ENCODE measurements at regions not wholly inside any gene's neighbourhood (a gene's known extent, or its start where the extent isn't known, plus 50 kb on each side); places are given as distances from the start of the nearest gene placed in this dataset.

DNA sequence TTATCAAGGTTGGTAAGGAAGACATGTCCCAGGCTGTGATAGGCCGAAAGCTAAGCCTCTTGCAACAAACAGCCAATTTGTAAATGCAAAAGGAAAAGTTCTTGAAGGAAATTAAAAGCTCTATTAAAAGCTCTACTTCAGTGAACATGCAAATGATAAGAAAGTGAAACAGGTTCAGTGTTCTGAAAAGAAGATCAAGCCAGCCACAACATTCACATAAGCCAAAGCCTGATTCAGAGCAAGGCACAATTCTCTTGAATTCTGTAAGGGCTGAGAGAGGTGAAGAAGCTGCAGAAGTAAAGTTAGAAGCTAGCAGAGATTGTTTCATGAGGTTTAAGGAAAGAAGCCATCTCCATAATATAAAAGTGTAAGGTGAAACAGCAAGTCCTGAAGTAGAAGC is 1259.5 kb upstream of the PIK3C3 start:
- DNase-seq = no peak

DNA sequence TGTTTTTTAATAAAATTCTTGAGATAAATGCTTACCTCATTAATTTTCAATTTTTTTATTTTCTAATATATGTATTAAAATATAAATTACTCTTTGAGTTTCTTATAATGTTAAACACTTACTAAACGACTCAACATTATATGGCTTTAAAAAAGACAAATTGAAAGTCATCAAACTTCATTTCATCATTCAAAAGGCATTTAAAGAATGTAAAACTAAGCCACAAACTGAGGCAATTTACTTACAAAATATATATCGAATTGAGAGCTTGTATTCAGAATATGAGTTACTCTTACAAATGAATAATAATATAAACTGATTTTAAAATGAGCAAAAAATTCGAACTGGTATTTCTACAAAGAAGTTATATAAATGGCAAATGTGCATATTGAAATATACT is 1262.2 kb upstream of the PIK3C3 start:
- DNase-seq = no peak

- DNase-seq = no peak
Observed at GRCh38 chr18:40690062-40690461, 1265.0 kb upstream of the PIK3C3 start.

DNA sequence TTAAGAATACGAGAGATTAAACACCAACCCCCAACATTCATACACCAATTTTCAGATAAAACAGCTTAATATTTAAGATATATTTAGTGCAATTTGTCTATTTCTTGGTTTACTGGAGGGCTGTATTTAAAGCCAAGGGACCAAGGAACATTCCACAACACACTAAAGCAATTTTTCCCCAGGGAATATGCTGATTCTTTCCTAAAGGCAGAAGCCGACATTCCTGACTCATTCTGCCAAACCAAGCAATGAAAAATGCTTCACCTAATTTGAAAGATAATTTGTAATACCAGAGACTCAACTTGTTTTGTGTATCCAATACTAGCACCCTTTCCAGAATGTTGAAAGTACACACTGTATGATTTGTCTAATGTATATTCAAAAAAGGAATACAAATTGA is 1267.6 kb upstream of the PIK3C3 start:
- DNase-seq = no peak

GRCh38 chr18:40686836-40687235 is 1268.2 kb upstream of the PIK3C3 start:
- no peak for DNase-seq

DNA sequence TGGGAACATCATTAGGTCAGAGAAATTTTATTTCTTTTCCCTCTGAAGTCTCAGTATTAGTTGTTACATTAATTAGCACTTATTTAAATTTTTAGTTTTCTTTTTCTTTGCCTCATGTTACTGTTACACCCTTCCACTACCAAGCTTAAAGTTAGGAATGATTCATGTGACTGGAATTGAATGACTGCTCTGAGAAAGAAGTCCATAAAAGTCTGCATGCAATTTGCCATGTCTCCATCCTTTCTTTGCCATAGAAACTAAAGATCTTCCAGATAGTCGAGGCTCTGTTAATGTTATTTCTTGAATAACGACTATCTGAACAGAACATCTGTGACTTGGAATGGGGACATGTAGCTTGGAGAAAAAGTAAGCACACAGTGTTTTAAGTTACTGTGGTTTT is 1269.8 kb upstream of the PIK3C3 start:
- DNase-seq = no peak

GRCh38 chr18:40678318-40678717 is 1276.7 kb upstream of the PIK3C3 start:
- no peak for DNase-seq

GRCh38 chr18:40676668-40677067 is 1278.4 kb upstream of the PIK3C3 start:
- DNase-seq = no peak

GRCh38 chr18:40673150-40673549 is 1281.9 kb upstream of the PIK3C3 start:
- no peak for DNase-seq

DNA sequence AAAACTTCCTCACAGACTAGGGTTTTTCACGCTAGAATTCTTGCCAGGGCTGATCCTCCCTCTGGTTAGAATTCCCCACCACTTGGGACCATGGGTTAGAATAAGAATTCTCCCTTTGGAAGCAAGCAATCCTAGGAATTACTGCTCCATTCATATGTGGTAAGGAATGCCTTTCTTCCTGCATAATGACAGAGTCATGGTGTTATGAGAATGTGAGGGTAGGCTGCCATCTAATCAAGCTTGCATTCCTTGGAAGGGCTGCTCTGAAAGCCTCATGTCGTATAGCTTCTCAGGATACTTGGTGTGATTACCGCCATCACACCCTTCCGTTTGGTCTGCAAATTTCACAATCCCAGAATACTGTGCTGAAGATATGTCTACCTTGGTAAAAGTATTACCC is 1282.4 kb upstream of the PIK3C3 start:
- DNase-seq = no peak

DNA sequence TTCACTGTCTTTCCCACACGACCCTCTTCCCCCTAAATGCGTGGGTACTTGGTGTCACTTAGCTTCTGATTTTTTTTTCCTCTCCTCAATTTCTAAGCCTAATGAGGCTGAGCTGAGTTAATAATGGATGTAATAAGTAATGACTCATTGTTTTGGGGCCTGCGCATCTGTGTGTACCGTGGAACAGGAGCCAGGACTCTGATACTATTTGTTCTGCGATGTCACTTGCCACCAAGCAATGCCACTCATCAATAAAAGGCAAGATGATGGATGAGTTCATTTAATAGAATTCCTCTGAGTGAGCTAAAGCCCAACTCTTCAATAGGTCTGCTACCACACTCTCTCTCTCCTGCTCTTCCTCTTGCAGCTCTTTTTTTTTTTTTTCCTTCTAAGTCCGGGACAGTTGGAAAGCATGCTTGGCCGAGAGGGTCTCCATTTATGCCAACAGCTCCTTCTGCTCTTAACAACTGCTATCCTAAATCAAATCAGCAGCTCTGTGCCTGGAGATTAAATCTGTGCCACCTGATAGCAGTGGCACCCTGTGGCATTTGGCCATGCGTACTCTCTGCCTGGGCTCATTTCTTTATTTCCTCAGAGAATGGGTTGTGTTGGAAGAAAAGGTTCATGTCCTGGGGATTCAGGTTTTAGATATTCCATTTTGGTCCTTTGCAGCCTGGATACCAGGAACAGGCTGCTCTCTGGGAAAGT is 1284.2 kb upstream of the PIK3C3 start:
- no peak for DNase-seq

GRCh38 chr18:40662898-40663437 is 1292.1 kb upstream of the PIK3C3 start:
- no peak for DNase-seq

DNA sequence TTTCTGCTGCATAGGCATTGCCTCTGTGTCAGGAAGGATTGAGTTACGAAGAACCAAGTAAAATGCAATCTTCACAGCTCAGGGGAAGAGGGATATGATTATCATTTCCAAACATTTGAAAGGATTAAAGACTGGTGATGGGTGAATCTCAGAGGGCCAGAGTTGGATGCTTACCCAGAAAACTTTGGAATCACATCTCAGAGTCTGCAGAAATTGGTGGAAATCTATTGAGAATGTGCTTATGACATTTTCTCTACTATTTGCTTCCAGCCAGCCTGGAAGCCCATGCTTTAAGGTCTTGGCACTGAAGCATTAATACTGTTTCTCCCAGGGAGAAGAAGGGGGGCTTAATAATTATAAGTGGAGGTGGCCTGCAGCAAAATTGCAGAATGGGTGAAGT is 1301.4 kb upstream of the PIK3C3 start:
- no peak for DNase-seq

GRCh38 chr18:40652321-40652720 is 1302.7 kb upstream of the PIK3C3 start:
- no peak for DNase-seq

- DNase-seq = no peak
Observed at GRCh38 chr18:40651163-40651562, 1303.9 kb upstream of the PIK3C3 start.

DNA sequence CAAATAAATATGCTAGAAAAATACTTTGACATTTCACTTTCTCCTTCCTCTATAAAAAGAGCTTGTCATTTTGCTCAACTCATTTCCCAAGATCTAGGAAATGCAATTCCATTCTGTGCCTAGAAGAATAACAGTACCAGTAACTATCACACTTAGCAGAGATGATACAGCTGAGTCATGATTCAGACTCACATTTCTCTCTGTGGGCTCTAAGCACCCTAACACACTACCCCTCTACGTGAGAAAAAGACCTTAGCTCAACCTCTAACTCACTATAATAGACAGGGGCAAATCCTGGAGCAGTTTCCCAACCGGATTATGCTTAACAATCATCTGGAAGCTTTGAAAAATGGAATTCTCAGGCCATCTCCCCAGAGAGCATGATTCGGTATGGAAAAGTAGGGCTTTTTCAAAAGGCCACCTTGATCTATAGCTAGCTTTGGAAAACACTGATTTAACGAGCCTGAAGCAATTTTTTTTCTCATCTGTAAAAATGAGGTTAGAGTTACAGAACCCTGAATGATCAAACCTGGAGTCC is 1312.3 kb upstream of the PIK3C3 start:
- no peak for DNase-seq

DNA sequence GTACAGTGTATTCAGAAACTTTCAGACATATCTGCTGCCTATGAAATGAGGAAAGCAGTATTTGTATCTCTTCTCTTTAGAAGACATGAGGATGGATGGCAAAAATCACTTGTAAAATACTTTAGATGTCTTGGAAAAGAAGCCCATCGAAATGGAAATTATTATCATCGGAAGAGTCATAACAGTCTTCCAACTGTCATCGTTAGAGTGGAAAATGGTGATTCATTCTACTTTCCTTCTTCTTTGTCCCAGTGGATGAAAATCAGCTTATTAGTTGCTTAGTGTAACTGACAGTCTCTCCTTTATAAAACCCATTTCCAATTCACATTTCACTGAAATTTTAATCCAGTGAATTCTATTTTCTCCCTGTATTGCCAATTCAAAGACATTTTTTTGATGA is 1323.7 kb upstream of the PIK3C3 start:
- DNase-seq = no peak

DNA sequence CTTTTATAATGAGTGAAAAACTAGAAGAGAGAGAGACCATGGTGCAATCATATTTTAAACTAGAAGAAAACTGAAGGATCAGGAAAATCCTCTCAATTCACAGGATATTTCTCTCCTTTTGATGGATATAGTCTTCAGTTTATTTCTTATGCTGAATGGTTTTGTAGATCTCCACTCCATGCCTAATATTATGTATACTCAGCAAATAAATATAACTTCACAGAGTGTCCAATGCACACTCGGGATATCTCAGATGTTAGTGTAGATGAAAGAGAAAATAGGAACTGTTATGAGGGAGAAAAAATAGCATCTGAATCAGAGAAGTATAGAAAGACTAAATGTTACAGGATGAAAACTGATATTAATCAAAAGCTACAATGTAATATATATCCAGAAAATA is 1324.5 kb upstream of the PIK3C3 start:
- no peak for DNase-seq

DNA sequence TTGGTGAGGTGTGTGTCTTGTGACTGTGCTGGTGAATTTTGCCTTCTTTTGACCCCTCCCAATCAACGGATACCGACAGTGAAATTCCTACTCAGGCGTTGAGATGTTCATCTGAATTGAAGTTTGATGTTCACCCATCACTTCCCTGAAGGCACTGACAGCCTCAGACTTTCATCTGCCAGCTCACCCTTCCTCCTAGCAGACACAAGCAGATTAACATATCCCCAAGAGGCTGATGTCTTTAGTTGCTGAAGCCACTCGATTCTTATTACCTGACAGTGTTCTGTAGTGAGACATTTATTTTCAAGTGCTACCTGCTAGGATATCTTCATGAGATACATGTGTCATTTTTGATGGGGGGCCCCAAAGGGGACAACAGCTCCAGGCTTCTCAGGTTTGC is 1330.1 kb upstream of the PIK3C3 start:
- DNase-seq = no peak

DNA sequence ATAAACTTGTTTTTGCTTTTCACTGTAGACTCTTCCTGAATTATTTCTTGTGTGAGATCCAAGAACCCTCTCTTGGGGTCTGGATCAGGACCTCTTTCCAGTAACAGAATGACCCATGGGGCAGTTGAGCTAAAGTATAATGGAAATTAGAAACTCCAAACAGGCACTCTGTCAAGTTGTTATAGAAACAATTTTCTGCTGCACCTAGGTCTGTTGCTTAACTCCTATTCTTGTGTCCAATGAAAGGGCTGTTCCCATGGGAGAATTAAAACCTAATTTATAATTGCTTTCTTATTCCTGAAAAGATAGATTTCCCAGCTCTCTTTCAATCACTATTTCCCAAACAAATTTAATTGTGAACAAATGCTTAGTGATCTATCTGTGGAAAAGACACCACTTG is 1341.3 kb upstream of the PIK3C3 start:
- no peak for DNase-seq

DNA sequence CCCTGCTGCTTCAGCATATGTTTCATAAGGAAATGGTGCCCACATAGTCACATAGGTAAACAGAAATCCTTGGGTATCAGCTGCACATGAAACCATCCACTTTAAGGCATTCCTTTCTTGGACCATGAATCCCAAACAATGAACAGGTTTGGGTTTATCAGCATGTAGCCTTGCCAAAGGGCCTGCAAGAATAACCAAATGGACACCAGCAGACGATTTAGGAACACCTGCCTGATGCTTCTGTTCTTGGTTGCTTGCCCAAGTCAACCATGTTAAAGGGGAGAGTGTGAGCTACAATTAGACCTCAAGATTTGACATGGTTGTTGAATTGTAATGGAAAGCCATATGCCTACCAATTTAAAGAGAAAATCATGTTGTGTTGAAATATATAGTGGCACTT is 1342.7 kb upstream of the PIK3C3 start:
- no peak for DNase-seq

GRCh38 chr18:40608226-40608625 is 1346.8 kb upstream of the PIK3C3 start:
- no peak for DNase-seq

- DNase-seq = peak; percentile 12
Observed at GRCh38 chr18:40607542-40608148, 1347.4 kb upstream of the PIK3C3 start.

DNA sequence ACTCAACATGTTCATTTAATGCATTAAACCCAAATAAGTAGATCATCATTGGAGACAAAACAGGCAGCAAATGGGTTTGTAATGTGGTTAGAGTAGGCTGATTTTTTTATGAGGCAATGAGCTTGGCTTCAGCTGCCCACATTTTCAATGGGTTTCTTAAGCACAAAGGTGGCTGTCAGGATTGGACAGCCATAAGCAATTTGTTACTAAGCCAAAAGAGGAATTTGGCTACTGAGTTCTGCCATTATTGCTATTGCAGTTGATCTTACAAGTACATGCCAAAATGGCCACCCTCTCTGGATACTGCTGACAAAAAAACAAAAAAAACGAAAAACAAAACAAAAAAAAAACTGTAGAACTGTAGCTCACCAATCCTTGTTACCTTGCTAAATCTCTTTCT is 1348.0 kb upstream of the PIK3C3 start:
- DNase-seq = no peak

DNA sequence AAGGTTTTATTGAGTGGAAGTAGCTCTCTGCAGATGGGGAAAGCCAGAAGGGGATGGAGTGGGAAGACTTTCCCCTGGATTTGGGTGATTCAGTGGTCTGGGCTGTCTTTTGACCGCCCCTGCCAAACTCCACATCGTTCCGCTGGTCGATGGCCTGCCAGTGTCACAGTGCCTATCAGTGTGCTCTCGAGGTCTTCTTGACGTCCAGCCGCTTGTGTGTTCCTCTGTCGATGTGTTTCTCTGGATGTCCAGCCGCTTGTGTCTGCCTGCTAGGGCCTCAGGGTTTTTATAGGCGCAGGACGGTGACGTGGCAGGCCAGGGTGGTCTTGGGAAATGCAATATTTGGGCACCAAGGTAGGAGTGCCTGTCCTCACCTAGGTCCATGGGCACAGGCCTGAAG is 1371.4 kb upstream of the PIK3C3 start:
- DNase-seq = no peak

All from NCI-H2081 treated with DMSO at 0.1 percent for 48 hours (cell line).